HG03460 (cell line): ENCODE measurements at regions not wholly inside any gene's neighbourhood (a gene's known extent, or its start where the extent isn't known, plus 50 kb on each side); places are given as distances from the start of the nearest gene placed in this dataset.

Source experiments
- ATAC-seq: cut with Tn5 transposase; IDR thresholded peaks from one replicate; pipeline ENCODE4 v1.9.1; 2021; ENCODE audit not compliant: unreplicated experiment

- ATAC-seq: no peak
Observed at GRCh38 chr6:56378507-56378906, 131.1 kb upstream of the COL21A1 start.

GRCh38 chr6:56377295-56377694 is 129.9 kb upstream of the COL21A1 start:
- no peak for ATAC-seq

GRCh38 chr6:56375806-56376205 is 128.4 kb upstream of the COL21A1 start:
- ATAC-seq: no peak

- no peak for ATAC-seq
Observed at GRCh38 chr6:56374841-56375369, 127.5 kb upstream of the COL21A1 start.

- ATAC-seq: no peak
Observed at GRCh38 chr6:56372406-56372995, 125.1 kb upstream of the COL21A1 start.

GRCh38 chr6:56370561-56371211 is 123.3 kb upstream of the COL21A1 start:
- ATAC-seq: peak; percentile 92

GRCh38 chr6:56370127-56370540 is 122.8 kb upstream of the COL21A1 start:
- no peak for ATAC-seq

GRCh38 chr6:56368491-56368890 is 121.1 kb upstream of the COL21A1 start:
- no peak for ATAC-seq

- ATAC-seq: no peak
Observed at GRCh38 chr6:56366141-56366852, 118.9 kb upstream of the COL21A1 start.

- no peak for ATAC-seq
Observed at GRCh38 chr6:56364827-56365339, 117.5 kb upstream of the COL21A1 start.

GRCh38 chr6:56364431-56364826 is 117.0 kb upstream of the COL21A1 start:
- no peak for ATAC-seq

GRCh38 chr6:56363796-56364430 is 116.5 kb upstream of the COL21A1 start:
- ATAC-seq: no peak

GRCh38 chr6:56361812-56362211 is 114.4 kb upstream of the COL21A1 start:
- no peak for ATAC-seq

- peak; percentile 84 for ATAC-seq
Observed at GRCh38 chr6:56359201-56359899, 112.0 kb upstream of the COL21A1 start.

GRCh38 chr6:56357616-56358373 is 110.4 kb upstream of the COL21A1 start:
- ATAC-seq: no peak

GRCh38 chr6:56356426-56356825 is 109.0 kb upstream of the COL21A1 start:
- no peak for ATAC-seq

GRCh38 chr6:56353860-56354259 is 106.5 kb upstream of the COL21A1 start:
- no peak for ATAC-seq

- no peak for ATAC-seq
Observed at GRCh38 chr6:56350628-56351260, 103.4 kb upstream of the COL21A1 start.

- no peak for ATAC-seq
Observed at GRCh38 chr6:56349194-56349593, 101.8 kb upstream of the COL21A1 start.

GRCh38 chr6:56348578-56348977 is 101.2 kb upstream of the COL21A1 start:
- no peak for ATAC-seq
